ENCODE measurements at regions not wholly inside any gene's neighbourhood (a gene's known extent, or its start where the extent isn't known, plus 50 kb on each side); places are given as distances from the start of the nearest gene placed in this dataset.
"Not testable (repeated sequence)": the region's sequence is repeated elsewhere in the genome, so short reads cannot be mapped to it uniquely, and the experiment has no call there.

DNA sequence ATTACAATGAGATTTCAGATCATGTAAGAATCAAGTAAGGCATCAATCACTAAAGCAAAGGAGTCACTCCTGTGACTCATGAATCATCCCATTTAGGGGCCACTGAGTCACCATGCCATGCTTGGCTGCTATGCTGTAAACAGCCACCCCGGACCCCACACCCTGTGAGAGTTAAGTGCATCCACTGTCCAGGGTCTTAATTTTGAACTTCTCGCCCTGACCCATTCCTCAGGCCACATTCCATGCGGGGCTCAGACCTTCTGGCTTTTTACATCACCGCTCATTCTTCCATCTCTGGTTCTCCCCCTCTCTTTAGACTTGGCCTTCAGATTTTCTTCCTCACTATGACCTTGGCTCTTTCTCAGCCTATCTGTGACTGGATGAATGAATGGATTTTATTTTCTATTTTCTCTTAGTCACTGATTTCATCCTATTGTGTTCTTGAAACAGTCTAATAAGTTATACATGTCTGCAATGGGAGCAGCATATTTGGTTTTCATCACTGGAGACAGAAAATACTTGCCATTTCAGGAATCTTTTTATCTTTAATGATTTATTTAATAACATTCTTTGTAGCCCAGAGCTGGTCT is 239.6 kb downstream of the SKIDA1 start:
- Histone ChIP-seq H3K4me1 (ENCODE audit: control insufficient read depth in 1 of 2, insufficient read depth in 2 of 2, low read length in 2 of 2) (no peaks in the 10 kb centered on the region), H3K9me3 (ENCODE audit: control insufficient read depth, low read length) (no peaks in the 10 kb centered on the region), H3K27me3 (ENCODE audit: control insufficient read depth in 1 of 2, insufficient read depth in 2 of 2, low read length in 1 of 2) (no peaks in the 10 kb centered on the region), H3K36me3 (ENCODE audit: control insufficient read depth in 1 of 2, insufficient read depth in 2 of 2, low read length in 1 of 2) (no peaks in the 10 kb centered on the region), H3K4me3 (ENCODE audit: low read length in 2 of 2) (no peak overlapping the region), H3K27ac (ENCODE audit: low read depth in 1 of 2, low read length in 2 of 2) (no peak overlapping the region)
- intact Hi-C loops (cut with DNase I) = no loop called here
- ATAC-seq (ENCODE audit: low FRiP score) (no peak), DNase-seq (no peak)
- WGBS, 2 donors = 83 to 90% methylated on average over 4 of the region's 4 CpGs

DNA sequence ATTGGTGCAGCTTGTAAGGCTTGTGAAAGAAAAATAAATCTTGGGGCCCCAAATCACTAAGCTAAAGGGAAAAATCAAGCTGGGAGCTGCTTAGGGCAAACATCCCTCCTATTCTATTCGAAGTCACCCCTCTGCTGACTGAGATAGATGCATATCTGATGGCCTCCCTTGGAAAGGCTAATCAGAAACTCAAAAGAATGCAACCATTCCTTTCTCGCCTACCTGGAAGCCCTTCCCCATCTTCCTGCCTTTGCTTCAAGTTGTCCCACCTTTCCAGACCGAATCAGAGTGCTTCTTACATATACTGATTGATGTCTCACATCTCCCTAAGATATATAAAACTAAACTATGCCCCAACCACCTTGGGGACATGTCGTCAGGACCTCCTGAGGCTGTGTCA is 240.3 kb downstream of the SKIDA1 start:
- Histone ChIP-seq H3K4me3 (ENCODE audit: low read length in 2 of 2) (no peak overlapping the region), H3K9me3 (ENCODE audit: control insufficient read depth, low read length) (no peaks in the 10 kb centered on the region), H3K4me1 (ENCODE audit: control insufficient read depth in 1 of 2, insufficient read depth in 2 of 2, low read length in 2 of 2) (no peaks in the 10 kb centered on the region), H3K27me3 (ENCODE audit: control insufficient read depth in 1 of 2, insufficient read depth in 2 of 2, low read length in 1 of 2) (no peaks in the 10 kb centered on the region), H3K36me3 (ENCODE audit: control insufficient read depth in 1 of 2, insufficient read depth in 2 of 2, low read length in 1 of 2) (no peaks in the 10 kb centered on the region), H3K27ac (ENCODE audit: low read depth in 1 of 2, low read length in 2 of 2) (no peak overlapping the region)
- 90 to 91% methylated on average over 4 of the region's 4 CpGs for WGBS, 2 donors
- DNase-seq (no peak), ATAC-seq (ENCODE audit: low FRiP score) (no peak)
- intact Hi-C loops (cut with DNase I) = no loop called here

DNA sequence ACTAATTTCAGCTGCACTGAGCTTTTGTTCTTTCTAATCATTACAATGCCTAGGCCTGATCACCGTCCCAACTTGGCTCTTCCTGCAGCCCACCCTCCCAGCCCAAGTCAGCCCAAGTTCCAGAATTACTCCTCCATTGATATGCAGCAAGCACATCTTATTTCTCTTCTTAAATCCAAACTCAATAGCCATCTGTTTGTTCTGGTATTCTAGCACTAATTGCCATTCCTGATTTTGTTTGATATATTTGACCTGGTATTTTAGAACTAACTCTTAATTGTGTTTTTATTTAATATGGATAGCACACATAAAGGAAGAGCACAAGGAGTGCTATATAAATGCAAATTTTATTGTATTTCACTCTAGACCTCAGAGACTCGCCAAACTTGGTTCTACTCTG is 241.2 kb downstream of the SKIDA1 start:
- no peak for ATAC-seq (ENCODE audit: low FRiP score)

DNA sequence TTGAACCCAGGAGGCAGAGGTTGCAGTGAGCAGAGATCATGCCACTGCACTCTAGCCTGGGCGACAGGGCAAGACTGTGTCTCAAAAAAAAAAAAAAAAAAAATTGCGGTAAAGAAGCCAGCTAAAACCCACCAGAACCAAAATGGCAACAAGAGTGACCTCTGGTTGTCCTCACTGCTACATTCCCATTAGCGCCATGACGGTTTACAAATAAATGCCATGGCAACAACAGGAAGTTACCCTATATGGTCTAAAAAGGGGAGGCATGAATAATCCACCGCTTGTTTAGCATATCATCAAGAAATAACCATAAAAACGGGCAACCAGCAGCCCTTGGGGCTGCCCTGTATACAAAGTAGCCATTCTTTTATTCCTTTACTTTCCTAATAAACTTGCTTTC is 242.4 kb downstream of the SKIDA1 start:
- H3K27me3 ChIP-seq (ENCODE audit: control insufficient read depth in 1 of 2, insufficient read depth in 2 of 2, low read length in 1 of 2); ATAC-seq (ENCODE audit: low FRiP score); H3K36me3 ChIP-seq (ENCODE audit: control insufficient read depth in 1 of 2, insufficient read depth in 2 of 2, low read length in 1 of 2); H3K4me3 ChIP-seq (ENCODE audit: low read length in 2 of 2); H3K4me1 ChIP-seq (ENCODE audit: control insufficient read depth in 1 of 2, insufficient read depth in 2 of 2, low read length in 2 of 2); H3K9me3 ChIP-seq (ENCODE audit: control insufficient read depth, low read length); intact Hi-C loops (cut with DNase I); DNase-seq; H3K27ac ChIP-seq (ENCODE audit: low read depth in 1 of 2, low read length in 2 of 2): not testable (repeated sequence)
- WGBS, 2 donors = 82 to 90% methylated on average over 6 of the region's 6 CpGs

More for the DNA sequence above, 241.2 kb downstream of the SKIDA1 start:
- Histone ChIP-seq H3K4me3 (ENCODE audit: low read length in 2 of 2) (no peak overlapping the region), H3K27ac (ENCODE audit: low read depth in 1 of 2, low read length in 2 of 2) (no peak overlapping the region), H3K4me1 (ENCODE audit: control insufficient read depth in 1 of 2, insufficient read depth in 2 of 2, low read length in 2 of 2) (no peaks in the 10 kb centered on the region), H3K9me3 (ENCODE audit: control insufficient read depth, low read length) (no peaks in the 10 kb centered on the region), H3K36me3 (ENCODE audit: control insufficient read depth in 1 of 2, insufficient read depth in 2 of 2, low read length in 1 of 2) (no peaks in the 10 kb centered on the region), H3K27me3 (ENCODE audit: control insufficient read depth in 1 of 2, insufficient read depth in 2 of 2, low read length in 1 of 2) (no peaks in the 10 kb centered on the region)
- DNase-seq = no peak
- WGBS, 2 donors = 96 to 97% methylated on average over 2 of the region's 2 CpGs
- intact Hi-C loops (cut with DNase I) = no loop called here

DNA sequence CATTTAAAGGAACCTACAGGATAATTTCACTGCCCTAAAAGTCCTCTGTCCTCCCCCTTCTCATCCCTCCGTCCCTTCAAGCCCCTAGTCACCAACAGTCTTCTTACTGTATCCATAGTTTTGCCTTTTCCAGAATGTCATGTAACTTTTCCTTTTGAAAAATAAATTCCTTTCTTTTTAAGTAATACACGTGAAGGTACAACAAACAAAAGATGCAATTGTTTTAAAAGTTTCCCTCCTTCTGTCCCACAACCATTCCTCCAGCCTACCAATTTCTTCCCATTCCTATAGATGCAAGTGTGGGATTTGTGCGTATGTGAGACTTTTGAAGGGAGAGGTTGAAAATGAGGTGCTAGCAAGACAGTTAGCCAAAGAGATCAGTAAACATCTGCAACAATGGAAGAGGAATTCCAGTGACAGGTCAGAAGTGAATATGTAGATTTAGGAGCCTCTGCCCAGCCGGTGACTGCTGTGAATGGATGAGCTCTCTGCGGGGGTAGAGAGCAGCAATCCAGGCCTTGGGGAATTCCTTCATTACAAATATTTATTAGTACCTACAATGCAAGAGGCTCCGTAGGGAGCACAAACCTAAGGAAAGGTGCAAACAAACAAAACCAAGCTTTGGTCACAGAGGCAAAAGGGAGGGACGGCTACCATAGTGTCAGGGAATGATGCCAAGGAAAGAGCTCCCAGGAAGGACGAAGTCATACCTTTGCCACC is 243.6 kb downstream of the SKIDA1 start:
- 85 to 88% methylated on average over 8 of the region's 8 CpGs for WGBS, 2 donors
- intact Hi-C loops (cut with DNase I) = no loop called here
- Histone ChIP-seq H3K36me3 (ENCODE audit: control insufficient read depth in 1 of 2, insufficient read depth in 2 of 2, low read length in 1 of 2) (no peaks in the 10 kb centered on the region), H3K4me3 (ENCODE audit: low read length in 2 of 2) (no peak overlapping the region), H3K27me3 (ENCODE audit: control insufficient read depth in 1 of 2, insufficient read depth in 2 of 2, low read length in 1 of 2) (no peaks in the 10 kb centered on the region), H3K27ac (ENCODE audit: low read depth in 1 of 2, low read length in 2 of 2) (no peak overlapping the region), H3K4me1 (ENCODE audit: control insufficient read depth in 1 of 2, insufficient read depth in 2 of 2, low read length in 2 of 2) (no peaks in the 10 kb centered on the region), H3K9me3 (ENCODE audit: control insufficient read depth, low read length) (no peaks in the 10 kb centered on the region)
- no peak for DNase-seq
- ATAC-seq (ENCODE audit: low FRiP score) = no peak

DNA sequence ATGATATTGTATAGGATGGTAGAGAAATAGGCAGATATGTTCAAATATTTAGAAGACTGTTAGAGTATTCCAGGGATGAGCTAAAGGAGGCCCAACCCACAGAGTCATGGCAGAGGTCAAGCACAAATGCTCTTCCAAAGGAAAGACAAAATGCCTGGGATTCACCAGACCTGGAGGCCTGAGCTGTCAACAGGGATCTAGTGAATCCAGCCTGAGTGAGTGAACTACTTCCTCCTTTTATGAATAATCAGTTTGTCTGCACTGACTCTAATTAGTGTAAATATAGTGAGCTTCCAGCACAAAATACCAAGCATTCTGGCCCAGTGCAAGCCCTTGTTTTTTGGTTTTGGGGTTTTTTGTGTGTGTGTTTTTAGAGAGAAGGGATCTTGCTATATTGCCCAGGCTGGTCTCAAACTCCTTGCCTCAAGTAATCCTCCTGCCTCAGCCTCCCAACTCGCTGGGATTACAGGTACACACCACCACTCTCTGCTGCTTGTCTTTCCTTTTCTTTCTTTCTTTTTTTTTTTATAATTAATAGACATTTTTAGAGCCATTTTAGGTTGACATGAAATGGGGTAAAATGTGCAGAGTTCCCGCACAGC is 244.4 kb downstream of the SKIDA1 start:
- Histone ChIP-seq H3K9me3 (ENCODE audit: control insufficient read depth, low read length) (no peaks in the 10 kb centered on the region), H3K27me3 (ENCODE audit: control insufficient read depth in 1 of 2, insufficient read depth in 2 of 2, low read length in 1 of 2) (no peaks in the 10 kb centered on the region), H3K36me3 (ENCODE audit: control insufficient read depth in 1 of 2, insufficient read depth in 2 of 2, low read length in 1 of 2) (no peaks in the 10 kb centered on the region), H3K27ac (ENCODE audit: low read depth in 1 of 2, low read length in 2 of 2) (no peak overlapping the region), H3K4me1 (ENCODE audit: control insufficient read depth in 1 of 2, insufficient read depth in 2 of 2, low read length in 2 of 2) (no peaks in the 10 kb centered on the region), H3K4me3 (ENCODE audit: low read length in 2 of 2) (no peak overlapping the region)
- no peak for DNase-seq
- WGBS, 2 donors = 95 to 96% methylated on average over 2 of the region's 2 CpGs
- intact Hi-C loops (cut with DNase I) = no loop called here
- no peak for ATAC-seq (ENCODE audit: low FRiP score)

DNA sequence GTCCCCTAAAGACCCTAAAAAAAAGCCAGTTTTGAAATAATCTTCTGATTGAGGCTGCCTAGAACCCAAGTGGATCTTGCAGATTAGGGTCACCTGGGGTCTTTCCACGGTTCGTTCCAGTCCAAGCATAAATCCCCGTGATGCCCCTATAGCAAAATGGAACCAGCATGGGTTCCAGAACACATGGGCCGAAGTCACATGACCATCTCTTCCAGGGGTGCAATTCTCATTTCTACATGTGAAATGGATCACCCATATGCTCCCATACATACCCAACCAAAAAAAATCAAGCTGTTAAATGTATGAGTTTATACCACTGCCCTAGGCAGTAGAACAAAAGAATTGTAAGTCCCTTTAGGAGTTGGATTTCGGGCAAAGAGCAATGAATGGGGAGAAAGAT is 245.4 kb downstream of the SKIDA1 start:
- Histone ChIP-seq H3K36me3 (ENCODE audit: control insufficient read depth in 1 of 2, insufficient read depth in 2 of 2, low read length in 1 of 2) (no peaks in the 10 kb centered on the region), H3K9me3 (ENCODE audit: control insufficient read depth, low read length) (no peaks in the 10 kb centered on the region), H3K27me3 (ENCODE audit: control insufficient read depth in 1 of 2, insufficient read depth in 2 of 2, low read length in 1 of 2) (no peaks in the 10 kb centered on the region), H3K27ac (ENCODE audit: low read depth in 1 of 2, low read length in 2 of 2) (no peak overlapping the region), H3K4me1 (ENCODE audit: control insufficient read depth in 1 of 2, insufficient read depth in 2 of 2, low read length in 2 of 2) (no peaks in the 10 kb centered on the region), H3K4me3 (ENCODE audit: low read length in 2 of 2) (no peak overlapping the region)
- 96 to 97% methylated on average over 5 of the region's 5 CpGs for WGBS, 2 donors
- no peak for ATAC-seq (ENCODE audit: low FRiP score)
- intact Hi-C loops (cut with DNase I) = no loop called here
- no peak for DNase-seq

DNA sequence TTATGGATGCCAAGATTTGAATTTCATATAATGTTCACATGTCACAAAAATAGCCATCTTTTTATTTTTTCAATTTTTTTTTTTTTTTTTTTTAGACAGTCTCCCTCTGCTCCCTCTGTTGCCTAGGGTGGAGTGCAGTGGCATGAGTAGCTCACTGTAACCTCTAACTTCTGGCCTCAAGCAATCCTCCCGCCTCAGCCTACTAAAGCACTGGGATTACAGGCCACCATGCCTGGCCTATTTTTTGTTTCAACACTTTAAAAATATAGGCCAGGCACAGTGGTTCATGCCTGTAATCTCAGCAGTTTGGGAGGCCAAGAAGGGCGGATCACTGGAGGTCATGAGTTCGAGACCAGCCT is 246.3 kb downstream of the SKIDA1 start:
- Histone ChIP-seq H3K4me1 (ENCODE audit: control insufficient read depth in 1 of 2, insufficient read depth in 2 of 2, low read length in 2 of 2) (no peaks in the 10 kb centered on the region), H3K27me3 (ENCODE audit: control insufficient read depth in 1 of 2, insufficient read depth in 2 of 2, low read length in 1 of 2) (no peaks in the 10 kb centered on the region), H3K9me3 (ENCODE audit: control insufficient read depth, low read length) (peaks cover 2% of the 10 kb centered on the region), H3K27ac (ENCODE audit: low read depth in 1 of 2, low read length in 2 of 2) (no peak overlapping the region), H3K36me3 (ENCODE audit: control insufficient read depth in 1 of 2, insufficient read depth in 2 of 2, low read length in 1 of 2) (no peaks in the 10 kb centered on the region), H3K4me3 (ENCODE audit: low read length in 2 of 2) (no peak overlapping the region)
- ATAC-seq (ENCODE audit: low FRiP score) = no peak
- WGBS, 2 donors = 91% methylated on average over 3 of the region's 3 CpGs
- no peak for DNase-seq
- intact Hi-C loops (cut with DNase I) = loop anchor here (5.0 to 10.0 kb wide), 4 partner anchors 216 to 676 kb away; no protein-coding TSS in a partner anchor
